Activated CD8-positive, alpha-beta memory T cell treated with anti-CD3 and anti-CD28 coated beads for 4 hours (primary cell): ENCODE measurements at regions not wholly inside any gene's neighbourhood (a gene's known extent, or its start where the extent isn't known, plus 50 kb on each side); places are given as distances from the start of the nearest gene placed in this dataset.
"Not testable (repeated sequence)": the region's sequence is repeated elsewhere in the genome, so short reads cannot be mapped to it uniquely, and the experiment has no call there.

Experiments used
- DNase-seq, 2 donors: peaks; one replicate each; pipeline ENCODE4 v3.0.0-alpha.2; 2020; ENCODE audit warnings: low read depth in 2 of 2

DNA sequence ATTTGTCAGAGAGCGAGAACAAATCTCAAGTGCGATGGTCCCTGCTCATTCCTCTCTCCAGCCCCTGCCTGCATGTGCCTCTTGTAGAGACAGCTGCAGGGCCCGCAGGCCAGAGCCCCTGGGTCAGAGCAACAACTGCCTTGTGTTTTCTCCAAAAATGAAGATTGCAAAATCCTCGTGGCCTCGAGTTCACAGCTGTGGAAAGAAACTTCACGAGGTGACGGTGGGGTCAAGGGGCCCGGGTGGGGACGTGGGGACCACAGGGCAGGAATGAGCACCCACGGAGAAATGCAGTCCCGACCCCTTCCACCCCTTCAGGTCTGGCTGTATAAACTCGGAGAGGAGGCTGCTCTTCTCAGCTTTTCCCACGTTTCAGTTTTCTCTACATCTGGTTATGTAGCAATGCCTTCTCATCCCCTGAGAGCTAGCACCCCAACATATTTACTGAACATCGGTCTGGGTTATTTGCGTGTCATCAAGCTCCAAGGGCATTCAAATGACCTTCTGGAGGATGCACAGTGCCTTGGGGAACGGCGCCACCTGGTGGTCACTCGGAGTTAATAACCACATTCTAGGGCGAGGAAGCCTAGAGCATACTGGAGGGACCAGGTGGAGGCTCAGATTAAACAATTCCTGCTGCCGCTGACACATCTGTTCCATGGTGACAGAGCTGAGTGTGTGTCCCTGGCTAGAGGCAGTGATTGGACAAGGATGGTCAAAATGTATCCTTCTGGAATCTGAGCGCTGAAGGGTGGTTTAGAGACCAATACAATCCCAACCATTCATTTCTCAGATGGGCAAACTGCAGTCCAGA, 91.4 kb upstream of the CYRIA start:
- DNase-seq: peak; percentile 7 to 14

- no peak for DNase-seq
These were observed 89.8 kb upstream of the CYRIA start for GRCh38 chr2:16755442-16755841.

DNA sequence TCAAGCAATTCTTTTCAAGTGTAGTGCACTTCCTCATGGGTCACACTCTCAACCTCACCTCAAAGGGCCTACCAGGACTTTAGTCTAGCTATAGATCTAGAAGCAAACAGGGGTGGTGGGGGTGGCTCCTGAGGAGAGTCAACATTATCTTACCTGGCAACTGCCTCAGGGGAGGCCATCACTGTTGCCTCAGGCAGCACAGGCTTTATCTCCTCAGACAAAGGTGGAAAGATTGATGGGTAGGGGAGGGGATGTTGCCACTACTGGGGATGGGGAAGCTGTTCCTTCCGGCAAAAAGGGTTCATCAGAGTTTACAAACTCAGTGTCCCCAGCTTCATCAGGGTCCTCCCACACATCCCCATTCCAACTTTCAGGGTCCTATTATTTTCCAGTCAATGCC, 87.4 kb upstream of the CYRIA start:
- not testable (repeated sequence) for DNase-seq

- DNase-seq: not testable (repeated sequence)
These were observed 85.2 kb upstream of the CYRIA start for GRCh38 chr2:16750925-16751214.

GRCh38 chr2:16750175-16750924, 84.7 kb upstream of the CYRIA start:
- DNase-seq: no peak

DNA sequence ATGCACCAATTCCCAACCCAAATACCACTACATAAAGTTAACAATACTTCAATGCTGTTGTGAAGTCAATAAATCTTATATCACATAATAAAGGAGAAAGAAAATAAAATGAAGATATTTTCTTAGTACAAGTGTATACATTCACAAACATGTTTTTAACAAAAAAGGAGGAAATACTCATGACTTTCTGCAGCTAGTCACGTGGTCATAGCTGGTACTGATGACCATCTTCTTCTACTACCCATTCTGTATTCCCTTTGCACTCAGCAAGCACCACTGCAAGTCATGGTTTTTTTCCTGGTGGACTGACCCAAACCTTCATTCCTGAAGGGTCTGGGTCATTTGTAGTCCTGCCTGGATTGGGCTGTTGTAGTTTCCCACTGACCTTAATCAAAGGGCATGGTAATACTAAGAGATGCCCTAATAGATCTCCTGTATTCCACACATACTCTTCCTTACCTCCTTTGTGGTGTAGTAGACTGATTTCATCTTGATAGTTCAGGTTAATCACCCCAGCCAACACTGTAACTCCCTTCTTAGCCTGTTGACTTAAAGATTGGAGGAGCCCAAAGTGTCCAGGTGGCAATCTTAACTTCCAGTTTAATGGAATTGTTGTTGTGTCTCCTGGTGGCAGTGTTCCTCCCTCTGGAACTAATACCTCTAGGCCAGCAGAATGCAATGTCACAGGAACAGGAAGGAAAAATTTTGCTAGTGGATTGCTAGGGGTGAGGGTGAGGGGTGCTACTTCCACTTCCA, 83.1 kb upstream of the CYRIA start:
- not testable (repeated sequence) for DNase-seq

GRCh38 chr2:16747689-16748088, 82.1 kb upstream of the CYRIA start:
- DNase-seq: no peak

DNA sequence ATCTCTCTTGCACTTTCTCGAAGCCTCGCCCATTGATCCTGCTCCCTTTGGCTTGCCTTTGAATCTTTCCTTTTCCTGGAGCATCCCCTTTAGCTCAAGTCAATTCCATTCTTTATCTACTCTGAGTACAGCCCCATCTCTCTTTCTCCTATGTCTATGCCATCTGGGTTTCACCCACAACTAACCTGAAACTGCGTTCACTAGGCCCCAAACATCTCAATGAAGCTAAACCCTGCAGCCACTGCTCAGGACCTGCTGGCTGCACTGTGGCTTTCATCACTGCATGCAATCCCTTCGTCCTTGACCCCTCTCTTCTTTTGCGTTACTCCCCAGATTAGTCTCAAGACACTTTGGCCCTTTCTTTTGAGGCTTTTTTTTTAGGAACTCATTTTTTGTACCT, 81.6 kb upstream of the CYRIA start:
- DNase-seq: no peak

GRCh38 chr2:16746833-16747232, 81.2 kb upstream of the CYRIA start:
- DNase-seq: no peak

- DNase-seq: no peak
These were observed 80.7 kb upstream of the CYRIA start for GRCh38 chr2:16746329-16746728.

- no peak for DNase-seq
These were observed 79.8 kb upstream of the CYRIA start for GRCh38 chr2:16745466-16745865.

DNA sequence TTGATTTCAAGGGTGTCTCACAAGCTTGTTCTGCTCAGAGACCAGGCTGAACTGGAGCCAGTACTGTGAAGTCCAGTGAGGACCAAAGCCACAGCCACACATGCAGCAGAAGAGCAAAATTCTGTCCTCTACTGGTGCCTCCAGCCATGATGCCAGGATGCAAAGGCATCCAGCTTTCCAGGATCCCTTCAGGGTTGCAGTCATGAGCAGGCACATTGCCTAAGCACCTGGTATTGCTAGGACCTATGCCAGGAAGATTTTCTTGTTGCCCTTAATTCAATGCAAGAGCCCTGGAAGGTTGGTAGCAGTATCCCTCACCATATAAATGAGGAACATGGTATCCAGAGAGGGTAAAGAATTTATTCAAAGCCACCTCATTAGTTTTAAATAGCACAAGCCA, 78.9 kb upstream of the CYRIA start:
- no peak for DNase-seq

GRCh38 chr2:16742026-16742425, 76.4 kb upstream of the CYRIA start:
- no peak for DNase-seq

DNA sequence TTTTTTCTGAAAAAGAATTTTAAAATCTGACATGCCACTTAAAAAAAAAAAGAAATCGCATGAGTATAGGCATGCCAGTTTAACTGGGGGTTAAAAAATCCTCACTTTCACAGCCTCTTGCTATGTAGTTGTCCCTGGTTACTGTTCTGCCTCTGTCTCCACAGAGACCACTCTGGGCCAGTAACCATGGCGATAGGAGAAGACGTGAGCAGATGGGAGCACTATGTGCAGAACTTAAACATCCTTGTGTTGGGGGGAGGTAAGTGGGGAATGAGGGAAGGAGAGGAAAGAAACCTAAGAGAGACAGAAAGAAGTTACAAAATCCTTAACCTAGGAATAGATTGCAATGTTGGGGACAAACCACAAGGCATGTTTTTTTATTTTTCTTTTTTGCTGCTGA, 75.9 kb upstream of the CYRIA start:
- no peak for DNase-seq

- no peak for DNase-seq
These were observed 74.3 kb upstream of the CYRIA start for GRCh38 chr2:16739778-16740581.

DNA sequence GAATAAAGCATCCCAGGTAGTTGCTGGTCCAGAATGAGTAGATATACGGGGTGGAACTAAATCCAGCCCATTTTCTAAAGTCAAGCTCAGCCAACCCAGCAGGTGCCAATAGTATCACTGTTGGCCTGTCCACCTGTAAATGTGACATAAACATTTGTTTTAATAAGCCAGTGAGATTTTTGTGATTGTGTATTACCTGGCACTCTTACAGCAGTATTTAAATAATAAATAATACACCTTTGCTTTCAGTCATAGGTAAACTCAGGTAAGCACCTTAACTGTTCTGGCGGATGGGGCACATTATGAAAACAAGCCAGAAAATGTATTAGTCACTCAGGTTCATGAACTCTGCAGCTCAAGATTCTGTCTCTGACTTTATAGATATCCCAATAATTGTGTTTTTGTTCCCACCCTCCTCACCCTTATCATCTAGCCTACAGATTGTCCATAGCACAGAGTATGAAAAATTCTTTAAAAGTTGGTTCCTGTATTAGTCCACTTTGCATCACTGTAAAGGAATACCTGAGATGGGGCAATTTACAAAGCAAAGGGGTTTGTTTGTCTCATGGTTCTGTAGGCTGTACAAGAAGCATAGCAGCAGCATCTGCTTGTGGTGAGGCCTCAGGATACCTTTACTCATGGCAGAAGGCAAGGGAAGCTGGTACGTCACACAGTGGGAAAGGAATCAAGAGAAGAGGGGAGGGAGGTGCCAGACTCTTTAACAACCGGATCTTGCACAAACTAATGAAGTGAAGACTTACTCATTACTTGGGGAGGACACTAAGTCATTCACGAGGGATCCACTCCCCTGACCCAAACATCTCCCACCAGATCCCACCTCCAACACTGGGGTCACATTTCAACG, 73.0 kb upstream of the CYRIA start:
- no peak for DNase-seq

GRCh38 chr2:16737812-16738211, 72.2 kb upstream of the CYRIA start:
- DNase-seq: no peak

GRCh38 chr2:16736633-16737032, 71.0 kb upstream of the CYRIA start:
- DNase-seq: no peak

- no peak for DNase-seq
These were observed 63.7 kb upstream of the CYRIA start for GRCh38 chr2:16729335-16729734.

DNA sequence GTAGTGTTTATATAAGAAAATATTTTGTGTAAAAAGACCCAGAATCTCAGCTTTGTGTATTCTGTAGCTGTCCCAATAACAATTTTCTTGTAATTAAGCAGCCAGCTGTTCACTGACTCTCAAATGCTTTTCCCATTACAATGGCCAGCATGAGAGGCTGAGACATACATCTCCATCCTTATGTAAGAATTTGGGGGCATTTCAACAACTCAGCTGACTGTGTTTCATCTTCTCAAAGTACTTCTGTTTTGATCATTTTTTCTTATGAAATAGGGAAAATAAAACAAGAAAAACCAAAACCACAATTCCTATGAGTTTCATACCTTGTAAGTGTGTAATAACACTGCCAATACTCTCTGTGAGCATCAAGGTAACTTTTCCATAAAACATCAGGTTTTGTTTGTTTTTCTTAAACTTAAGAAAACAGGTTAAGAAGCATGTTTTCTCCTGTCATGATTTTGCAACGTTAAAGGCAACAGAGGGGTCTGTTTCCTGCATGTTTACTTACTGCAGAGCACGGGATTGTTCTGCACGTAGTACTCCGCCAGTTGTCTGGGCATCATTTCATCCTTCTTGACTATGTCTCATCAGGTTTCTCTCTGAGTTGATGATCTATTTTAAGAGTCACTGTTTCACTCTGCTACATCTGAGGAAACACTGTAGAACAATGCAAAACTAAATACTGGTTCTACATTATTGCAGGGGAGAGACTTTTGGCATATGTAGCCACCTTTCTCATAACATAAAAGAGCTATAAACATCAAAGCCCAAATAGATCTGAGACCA, 62.9 kb upstream of the CYRIA start:
- no peak for DNase-seq
